Vagina (tissue), 2 donors: ENCODE measurements at regions not wholly inside any gene's neighbourhood (a gene's known extent, or its start where the extent isn't known, plus 50 kb on each side); places are given as distances from the start of the nearest gene placed in this dataset.
"Not testable (repeated sequence)": the region's sequence is repeated elsewhere in the genome, so short reads cannot be mapped to it uniquely, and the experiment has no call there.

Experiments
- DNase-seq, 2 donors: peaks; one replicate each; pipeline ENCODE4 v3.0.0-alpha.2; 2017; ENCODE audit errors: extremely low spot score in 2 of 2
- H3K27ac ChIP-seq: fragments of 200-600 bp; sonication (generic); one replicate; pipeline ENCODE4 v1.5.1; 2019
- H3K27me3 ChIP-seq: fragments of 200-600 bp; sonication (generic); one replicate; pipeline ENCODE4 v1.5.1; 2019
- H3K36me3 ChIP-seq, 2 donors: fragments of 200-600 bp; sonication (generic); one replicate each; pipeline ENCODE4 v1.5.1; 2017 to 2019
- H3K4me1 ChIP-seq: fragments of 200-600 bp; sonication (generic); one replicate; pipeline ENCODE4 v1.5.1; 2019
- H3K4me3 ChIP-seq, 2 donors: fragments of 200-600 bp; sonication (generic); 1 replicate in 1 of 2; 2 replicates in 1 of 2; pipeline ENCODE4 v1.5.1; 2016 to 2019
- H3K9me3 ChIP-seq: fragments of 200-600 bp; sonication (generic); one replicate; pipeline ENCODE4 v1.5.1; 2019
- POLR2A ChIP-seq, 2 donors: fragments of 450-650 bp; IDR thresholded peaks; one replicate each; pipeline ENCODE4 v1.6.1; 2017; ENCODE audit warnings: antibody characterized with exemption in 2 of 2, mild to moderate bottlenecking in 2 of 2, moderate library complexity in 2 of 2
- POLR2AphosphoS5 ChIP-seq, 2 donors: sonication (generic); formaldehyde crosslinking; IDR thresholded peaks; one replicate each; pipeline ENCODE4 v1.9.0; 2017; ENCODE audit warnings: antibody characterized with exemption in 2 of 2, mild to moderate bottlenecking in 2 of 2, low read depth in 1 of 2; ENCODE audit not compliant: insufficient read depth in 1 of 2
- intact Hi-C: fragments of 100-400 bp; cut with DNase I; formaldehyde crosslinking; loops from one replicate; pipeline ENCODE4 v1.15.1; 2023
- TF ChIP-seq, protein P1 (sequence below), 3 experiments: fragments of 450-650 bp in 2 of 3; fragments of 200-600 bp in 1 of 3; sonication (generic) in 1 of 3; IDR thresholded peaks; one replicate each; pipeline ENCODE4 v1.5.1; 2017 to 2019; ENCODE audit warnings: antibody characterized with exemption in 3 of 3, mild to moderate bottlenecking in 2 of 3, moderate library complexity in 2 of 3

DNA sequence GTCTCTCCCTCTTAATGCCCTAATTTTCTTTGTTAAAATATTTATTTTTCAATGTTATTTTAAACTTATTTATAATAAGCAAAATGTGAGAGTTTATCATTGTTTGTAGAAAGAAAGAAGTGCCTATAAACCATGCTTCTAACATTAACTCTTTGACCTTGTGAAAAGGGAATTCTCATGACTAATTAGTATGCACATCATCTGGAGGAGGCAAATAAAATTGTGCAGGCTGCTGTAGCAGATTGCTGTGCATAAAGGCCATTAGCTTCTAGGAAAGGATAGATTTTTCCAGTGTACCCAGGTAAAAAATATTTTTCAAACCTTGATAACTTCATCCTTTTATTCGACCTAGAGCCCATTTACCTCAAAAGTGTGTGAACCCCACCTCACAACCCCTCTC lies 84.6 kb upstream of the GUCY1A1 start:
- TF ChIP-seq, protein P1, sequence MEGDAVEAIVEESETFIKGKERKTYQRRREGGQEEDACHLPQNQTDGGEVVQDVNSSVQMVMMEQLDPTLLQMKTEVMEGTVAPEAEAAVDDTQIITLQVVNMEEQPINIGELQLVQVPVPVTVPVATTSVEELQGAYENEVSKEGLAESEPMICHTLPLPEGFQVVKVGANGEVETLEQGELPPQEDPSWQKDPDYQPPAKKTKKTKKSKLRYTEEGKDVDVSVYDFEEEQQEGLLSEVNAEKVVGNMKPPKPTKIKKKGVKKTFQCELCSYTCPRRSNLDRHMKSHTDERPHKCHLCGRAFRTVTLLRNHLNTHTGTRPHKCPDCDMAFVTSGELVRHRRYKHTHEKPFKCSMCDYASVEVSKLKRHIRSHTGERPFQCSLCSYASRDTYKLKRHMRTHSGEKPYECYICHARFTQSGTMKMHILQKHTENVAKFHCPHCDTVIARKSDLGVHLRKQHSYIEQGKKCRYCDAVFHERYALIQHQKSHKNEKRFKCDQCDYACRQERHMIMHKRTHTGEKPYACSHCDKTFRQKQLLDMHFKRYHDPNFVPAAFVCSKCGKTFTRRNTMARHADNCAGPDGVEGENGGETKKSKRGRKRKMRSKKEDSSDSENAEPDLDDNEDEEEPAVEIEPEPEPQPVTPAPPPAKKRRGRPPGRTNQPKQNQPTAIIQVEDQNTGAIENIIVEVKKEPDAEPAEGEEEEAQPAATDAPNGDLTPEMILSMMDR (IDR thresholded peaks at IDR 0.05), result no peak
- TF ChIP-seq POLR2A (IDR thresholded peaks at IDR 0.05) (no peak), POLR2AphosphoS5 (IDR thresholded peaks at IDR 0.05; ENCODE audit: insufficient read depth in 1 of 2, low read depth in 1 of 2) (no peak)
- Histone ChIP-seq H3K4me3 (no peak overlapping the region), H3K36me3 (no peaks in the 10 kb centered on the region), H3K27me3 (no peaks in the 10 kb centered on the region), H3K27ac (no peak overlapping the region), H3K4me1 (no peaks in the 10 kb centered on the region), H3K9me3 (no peaks in the 10 kb centered on the region)
- no peak for DNase-seq
- intact Hi-C loops, result no loop called here

DNA sequence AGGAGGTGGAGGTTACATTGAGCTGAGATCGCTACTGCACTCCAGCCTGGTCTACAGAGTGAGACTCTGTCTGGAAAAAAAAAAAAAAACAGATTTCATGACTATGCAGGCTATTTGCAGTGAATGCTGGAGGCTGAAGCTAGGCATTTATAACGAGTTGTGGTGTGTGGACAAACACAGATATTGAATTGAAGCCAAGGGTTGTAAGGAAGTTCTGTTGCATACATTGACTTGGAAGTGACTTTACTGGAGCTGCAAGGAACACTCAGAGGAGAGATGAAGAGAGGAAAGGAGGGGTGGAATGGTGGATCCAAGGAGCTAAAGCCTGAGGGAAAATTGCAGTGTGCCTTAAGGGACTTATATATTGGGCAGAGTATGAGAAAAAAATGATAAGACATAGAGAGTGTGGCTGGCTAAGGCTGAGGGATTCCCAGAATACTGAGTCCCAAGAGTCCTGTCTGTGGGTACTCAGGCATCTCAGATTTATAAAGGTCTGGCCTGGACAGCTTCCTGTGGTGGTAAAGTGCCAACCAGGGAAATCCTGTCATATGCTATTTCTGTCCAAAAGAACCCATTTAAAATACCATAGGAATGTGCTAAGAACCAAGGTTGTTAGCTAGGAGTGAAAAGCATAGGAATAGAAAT lies 87.8 kb upstream of the GUCY1A1 start:
- Histone ChIP-seq H3K4me1 (no peaks in the 10 kb centered on the region), H3K27ac (no peak overlapping the region), H3K4me3 (no peak overlapping the region), H3K27me3 (no peaks in the 10 kb centered on the region), H3K9me3 (no peaks in the 10 kb centered on the region), H3K36me3 (no peaks in the 10 kb centered on the region)
- no peak for TF ChIP-seq POLR2AphosphoS5 (IDR thresholded peaks at IDR 0.05; ENCODE audit: insufficient read depth in 1 of 2, low read depth in 1 of 2)
- TF ChIP-seq POLR2A (IDR thresholded peaks at IDR 0.05), result no peak
- TF ChIP-seq, protein P1 (IDR thresholded peaks at IDR 0.05), result no peak
- intact Hi-C loops, result no loop called here
- DNase-seq, result no peak

DNA sequence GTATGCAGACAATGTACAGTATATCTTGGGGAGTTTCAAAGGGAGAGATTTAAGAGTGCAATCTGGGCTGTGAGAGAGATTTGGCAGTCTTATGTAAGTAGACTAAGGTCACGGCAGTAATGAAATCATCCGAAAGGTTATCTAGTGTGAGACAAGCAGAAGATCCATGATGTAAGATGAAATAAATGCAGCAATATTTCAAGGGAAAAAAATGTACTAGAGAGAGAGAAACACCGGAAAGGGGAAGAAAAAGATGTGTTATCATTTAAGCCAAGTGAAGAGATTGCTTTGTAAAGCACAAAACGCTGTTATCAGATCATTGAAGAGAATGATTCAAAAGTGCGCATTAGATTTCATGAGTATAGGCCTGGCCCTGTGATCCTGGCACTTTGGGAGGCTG lies 88.4 kb upstream of the GUCY1A1 start:
- no peak for TF ChIP-seq POLR2A (IDR thresholded peaks at IDR 0.05)
- TF ChIP-seq, protein P1 (IDR thresholded peaks at IDR 0.05), result no peak
- TF ChIP-seq POLR2AphosphoS5 (IDR thresholded peaks at IDR 0.05; ENCODE audit: insufficient read depth in 1 of 2, low read depth in 1 of 2), result no peak
- intact Hi-C loops, result no loop called here
- no peaks in the 10 kb centered on the region for H3K9me3 ChIP-seq
- no peaks in the 10 kb centered on the region for H3K27me3 ChIP-seq
- DNase-seq, result no peak
- H3K36me3 ChIP-seq, result no peaks in the 10 kb centered on the region
- no peak overlapping the region for H3K4me3 ChIP-seq
- no peak overlapping the region for H3K27ac ChIP-seq
- H3K4me1 ChIP-seq, result no peaks in the 10 kb centered on the region

DNA sequence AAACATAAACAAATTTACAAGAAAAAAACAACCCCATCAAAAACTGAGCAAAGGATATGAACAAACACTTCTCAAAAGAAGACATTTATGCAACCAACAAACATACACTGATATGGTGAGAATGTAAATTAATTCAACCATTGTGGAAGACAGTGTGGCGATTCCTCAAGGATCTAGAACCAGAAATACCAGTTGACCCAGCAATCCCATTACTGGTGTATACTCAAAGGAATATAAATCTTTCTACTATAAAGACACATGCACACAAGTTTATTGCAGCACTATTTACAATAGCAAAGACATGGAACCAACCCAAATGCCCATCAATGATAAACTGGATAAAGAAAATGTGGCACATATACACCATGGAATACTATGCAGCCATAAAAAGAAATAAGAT lies 92.3 kb upstream of the GUCY1A1 start:
- DNase-seq, H3K27ac ChIP-seq, H3K27me3 ChIP-seq, H3K4me3 ChIP-seq, intact Hi-C loops, H3K36me3 ChIP-seq, H3K9me3 ChIP-seq, H3K4me1 ChIP-seq: not testable (repeated sequence)

DNA sequence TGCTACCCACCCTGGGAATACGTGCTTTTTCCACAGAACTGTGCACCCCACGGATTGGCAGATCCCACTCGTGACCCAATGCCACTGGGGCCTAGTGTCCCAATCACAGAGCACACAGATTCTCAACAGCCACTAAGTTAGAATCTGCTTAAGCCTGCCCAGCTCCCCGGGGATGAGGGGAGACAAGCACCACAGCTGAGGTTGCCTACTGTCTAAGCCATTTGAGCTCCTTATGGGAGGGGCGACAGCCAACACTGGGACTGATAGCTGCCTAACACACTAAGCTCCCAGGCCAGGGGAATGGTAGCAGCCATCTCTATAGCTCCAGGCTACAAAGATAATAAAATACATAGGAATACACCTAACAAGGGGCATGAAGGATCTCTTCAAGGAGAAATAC lies 93.5 kb upstream of the GUCY1A1 start:
- H3K4me1 ChIP-seq, result no peaks in the 10 kb centered on the region
- no peaks in the 10 kb centered on the region for H3K36me3 ChIP-seq
- H3K27me3 ChIP-seq, result no peaks in the 10 kb centered on the region
- no peak for DNase-seq
- intact Hi-C loops, result no loop called here
- H3K27ac ChIP-seq, result no peak overlapping the region
- no peak overlapping the region for H3K4me3 ChIP-seq
- no peak for TF ChIP-seq POLR2A (IDR thresholded peaks at IDR 0.05)
- TF ChIP-seq, protein P1 (IDR thresholded peaks at IDR 0.05), result no peak
- TF ChIP-seq POLR2AphosphoS5 (IDR thresholded peaks at IDR 0.05; ENCODE audit: insufficient read depth in 1 of 2, low read depth in 1 of 2), result no peak
- no peaks in the 10 kb centered on the region for H3K9me3 ChIP-seq
